HFFc6 (cell line): ENCODE measurements at regions not wholly inside any gene's neighbourhood (a gene's known extent, or its start where the extent isn't known, plus 50 kb on each side); places are given as distances from the start of the nearest gene placed in this dataset.

Source experiments
- DNase-seq: peaks from one replicate; pipeline ENCODE4 v3.0.0-alpha.2; 2018
- H3K27ac Mint-ChIP-seq: 2 replicates; pipeline ENCODE4 v1.8.0; 2020; ENCODE audit warnings: mild to moderate bottlenecking, mixed read lengths
- H3K27me3 Mint-ChIP-seq: 2 replicates; pipeline ENCODE4 v1.8.0; 2021; ENCODE audit warnings: mild to moderate bottlenecking, moderate library complexity, mixed read lengths; ENCODE audit not compliant: insufficient read depth
- H3K36me3 Mint-ChIP-seq: 2 replicates; pipeline ENCODE4 v1.8.0; 2021; ENCODE audit warnings: low read depth, mixed read lengths
- H3K4me1 Mint-ChIP-seq: 2 replicates; pipeline ENCODE4 v1.8.0; 2020; ENCODE audit warnings: low read depth, mixed read lengths
- H3K4me3 Mint-ChIP-seq: 2 replicates; pipeline ENCODE4 v1.8.0; 2020; ENCODE audit warnings: mild to moderate bottlenecking, moderate library complexity, mixed read lengths
- H3K9me3 Mint-ChIP-seq: 2 replicates; pipeline ENCODE4 v1.8.0; 2020; ENCODE audit warnings: mild to moderate bottlenecking, mixed read lengths
- CTCF ChIP-seq: fragments of 200-600 bp; sonication (generic); IDR thresholded peaks from 2 replicates; pipeline ENCODE4 v1.5.0; 2021; ENCODE audit warnings: antibody characterized with exemption, mild to moderate bottlenecking

- no peaks in the 10 kb centered on the region; the same call in 1 of the 2 replicates for H3K27me3 Mint-ChIP-seq
- peaks cover 24% of the 10 kb centered on the region; the same call in 1 of the 2 replicates for H3K36me3 Mint-ChIP-seq
- H3K9me3 Mint-ChIP-seq, result peaks cover 66% of the 10 kb centered on the region
- DNase-seq, result no peak
- H3K27ac Mint-ChIP-seq, result no peak overlapping the region
- TF ChIP-seq CTCF, result no peak
- H3K4me3 Mint-ChIP-seq, result no peak overlapping the region
- no peaks in the 10 kb centered on the region for H3K4me1 Mint-ChIP-seq
Measured at GRCh38 chr1:230502996-230503395, 76.9 kb upstream of the PGBD5 start.

- no peaks in the 10 kb centered on the region; the same call in 1 of the 2 replicates for H3K27me3 Mint-ChIP-seq
- no peak for DNase-seq
- no peak overlapping the region for H3K27ac Mint-ChIP-seq
- no peak for TF ChIP-seq CTCF
- H3K9me3 Mint-ChIP-seq, result peaks cover 63% of the 10 kb centered on the region
- H3K4me1 Mint-ChIP-seq, result no peaks in the 10 kb centered on the region
- peaks cover 23% of the 10 kb centered on the region; the same call in 1 of the 2 replicates for H3K36me3 Mint-ChIP-seq
- H3K4me3 Mint-ChIP-seq, result no peak overlapping the region
Measured at GRCh38 chr1:230502306-230502705, 76.2 kb upstream of the PGBD5 start.

- Mint-ChIP-seq H3K4me1 (no peaks in the 10 kb centered on the region), H3K9me3 (peaks cover 63% of the 10 kb centered on the region), H3K36me3 (peaks cover 19% of the 10 kb centered on the region; the same call in 1 of the 2 replicates), H3K27ac (no peak overlapping the region), H3K27me3 (no peaks in the 10 kb centered on the region), H3K4me3 (no peak overlapping the region)
- TF ChIP-seq CTCF, result no peak
- no peak for DNase-seq
Measured at GRCh38 chr1:230501849-230502248, 75.7 kb upstream of the PGBD5 start.

GRCh38 chr1:230501242-230501641 lies 75.1 kb upstream of the PGBD5 start:
- no peak for TF ChIP-seq CTCF
- H3K27ac Mint-ChIP-seq, result no peak overlapping the region
- no peak overlapping the region for H3K4me3 Mint-ChIP-seq
- peaks cover 19% of the 10 kb centered on the region; the same call in 1 of the 2 replicates for H3K36me3 Mint-ChIP-seq
- no peak for DNase-seq
- no peaks in the 10 kb centered on the region for H3K4me1 Mint-ChIP-seq
- H3K27me3 Mint-ChIP-seq, result no peaks in the 10 kb centered on the region
- peaks cover 59% of the 10 kb centered on the region for H3K9me3 Mint-ChIP-seq

- Mint-ChIP-seq H3K9me3 (peaks cover 52% of the 10 kb centered on the region), H3K4me1 (no peaks in the 10 kb centered on the region), H3K4me3 (no peak overlapping the region), H3K27ac (no peak overlapping the region), H3K36me3 (peaks cover 19% of the 10 kb centered on the region; the same call in 1 of the 2 replicates), H3K27me3 (no peaks in the 10 kb centered on the region)
- no peak for DNase-seq
- TF ChIP-seq CTCF, result no peak
Measured at GRCh38 chr1:230500063-230500462, 73.9 kb upstream of the PGBD5 start.

- no peak for TF ChIP-seq CTCF
- Mint-ChIP-seq H3K36me3 (peaks cover 19% of the 10 kb centered on the region; the same call in 1 of the 2 replicates), H3K9me3 (peaks cover 53% of the 10 kb centered on the region), H3K4me1 (no peaks in the 10 kb centered on the region), H3K27me3 (no peaks in the 10 kb centered on the region), H3K27ac (no peak overlapping the region), H3K4me3 (no peak overlapping the region)
- DNase-seq, result no peak
Measured at GRCh38 chr1:230499496-230499895, 73.4 kb upstream of the PGBD5 start.
